IMR-90 (cell line): ENCODE measurements at regions not wholly inside any gene's neighbourhood (a gene's known extent, or its start where the extent isn't known, plus 50 kb on each side); places are given as distances from the start of the nearest gene placed in this dataset.

ENCODE experiments used
- ATAC-seq: fragments of 200-7000 bp; cut with Tn5 transposase; 2 replicates; pipeline ENCODE4 v1.9.1; 2020; ENCODE audit warnings: low read depth, mild to moderate bottlenecking, moderate library complexity
- BruUV-seq: library from RNA; stranded (reverse); fragments of 400-500 nt; replicated peaks from 2 replicates; lab custom pipeline; 2021; lab: Mats Ljungman, UMichigan
- CTCF ChIA-PET: fragments of 300-600 bp; formaldehyde crosslinking; extraction: SDS; loops from one replicate; lab custom pipeline; 2021; ENCODE audit warnings: antibody characterized with exemption; lab: Yijun Ruan, JAX
- POLR2A ChIA-PET: fragments of 300-600 bp; sonication (Branson Sonifier 250); formaldehyde crosslinking; loops from one replicate; lab custom pipeline; 2022; ENCODE audit warnings: antibody characterized with exemption; ENCODE audit not compliant: unreplicated experiment; lab: Charles Lee
- DNase-seq: peaks from one replicate; pipeline ENCODE4 v3.0.0; 2013
- H2AFZ ChIP-seq: replicated peaks from 2 replicates; pipeline ENCODE3; 2013; ENCODE audit warnings: low read length, mild to moderate bottlenecking; ENCODE audit not compliant: poor library complexity
- H2AK5ac ChIP-seq: 2 replicates; pipeline ENCODE4 v1.6.1; 2013; ENCODE audit warnings: low read depth, low read length, inconsistent platforms
- H2AK9ac ChIP-seq: replicated peaks from 2 replicates; pipeline ENCODE3; 2013; ENCODE audit warnings: mild to moderate bottlenecking, low read depth, low read length, moderate library complexity; ENCODE audit not compliant: poor library complexity
- H2BK120ac ChIP-seq: 2 replicates; pipeline ENCODE4 v1.6.1; 2013; ENCODE audit warnings: low read depth, low read length, inconsistent platforms
- H2BK15ac ChIP-seq: 3 replicates; pipeline ENCODE4 v1.6.1; 2013; ENCODE audit warnings: low read depth, low read length, inconsistent platforms
- H2BK20ac ChIP-seq: 2 replicates; pipeline ENCODE4 v1.6.1; 2013; ENCODE audit warnings: low read depth, mild to moderate bottlenecking, inconsistent platforms, low read length, moderate library complexity
- H2BK5ac ChIP-seq: 2 replicates; pipeline ENCODE4 v1.6.1; 2013; ENCODE audit warnings: mild to moderate bottlenecking, low read depth, low read length, inconsistent platforms; ENCODE audit not compliant: poor library complexity, severe bottlenecking
- H3K14ac ChIP-seq: replicated peaks from 2 replicates; pipeline ENCODE4 v1.6.1; 2013; ENCODE audit warnings: low read depth, low read length, inconsistent platforms
- H3K18ac ChIP-seq: 2 replicates; pipeline ENCODE4 v1.6.1; 2013; ENCODE audit warnings: low read depth, low read length, control low read depth
- H3K23ac ChIP-seq: 2 replicates; pipeline ENCODE4 v1.6.1; 2013; ENCODE audit warnings: low read depth, low read length, inconsistent platforms
- H3K27ac ChIP-seq: 2 replicates; pipeline ENCODE4 v1.5.1; 2013; ENCODE audit warnings: mild to moderate bottlenecking, control low read depth, low read length; ENCODE audit not compliant: insufficient read depth
- H3K27me3 ChIP-seq: 2 replicates; pipeline ENCODE4 v1.6.1; 2013; ENCODE audit warnings: low read length; ENCODE audit not compliant: control insufficient read depth, insufficient read depth
- H3K36me3 ChIP-seq: 2 replicates; pipeline ENCODE4 v1.6.1; 2013; ENCODE audit warnings: low read length, mixed read lengths; ENCODE audit not compliant: control insufficient read depth, insufficient read depth
- H3K4ac ChIP-seq: 2 replicates; pipeline ENCODE4 v1.6.1; 2013; ENCODE audit warnings: low read depth, low read length, inconsistent platforms
- H3K4me1 ChIP-seq: 2 replicates; pipeline ENCODE4 v1.6.1; 2013; ENCODE audit warnings: low read length, mixed read lengths; ENCODE audit not compliant: control insufficient read depth, insufficient read depth
- H3K4me2 ChIP-seq: 2 replicates; pipeline ENCODE4 v1.6.1; 2013; ENCODE audit warnings: low read depth, mild to moderate bottlenecking, control low read depth, low read length, moderate library complexity
- H3K4me3 ChIP-seq: 2 replicates; pipeline ENCODE4 v1.5.1; 2013; ENCODE audit warnings: low read depth, mild to moderate bottlenecking, control low read depth, low read length, moderate library complexity; ENCODE audit not compliant: insufficient read depth
- H3K56ac ChIP-seq: 2 replicates; pipeline ENCODE4 v1.6.1; 2013; ENCODE audit warnings: low read length, inconsistent platforms; ENCODE audit not compliant: insufficient read depth; ENCODE audit errors: extremely low read depth
- H3K79me1 ChIP-seq, 2 experiments: 2 replicates each; pipeline ENCODE4 v1.6.1; 2013; ENCODE audit warnings: low read length in 2 of 2, inconsistent platforms in 1 of 2, low read depth in 1 of 2
- H3K9ac ChIP-seq: 2 replicates; pipeline ENCODE4 v1.6.1; 2013; ENCODE audit warnings: low read depth, low read length, control low read depth
- H3K9me1 ChIP-seq: 2 replicates; pipeline ENCODE4 v1.6.1; 2013; ENCODE audit warnings: low read length, inconsistent platforms; ENCODE audit not compliant: insufficient read depth
- H3K9me3 ChIP-seq: 2 replicates; pipeline ENCODE4 v1.6.1; 2013; ENCODE audit warnings: low read length; ENCODE audit not compliant: control insufficient read depth, insufficient read depth
- H4K20me1 ChIP-seq: 2 replicates; pipeline ENCODE4 v1.6.1; 2013; ENCODE audit warnings: low read length, inconsistent platforms; ENCODE audit not compliant: insufficient read depth
- H4K5ac ChIP-seq: 2 replicates; pipeline ENCODE4 v1.6.1; 2013; ENCODE audit warnings: mild to moderate bottlenecking, low read depth, low read length, control low read depth
- H4K8ac ChIP-seq, 2 experiments: 2 replicates each; pipeline ENCODE4 v1.6.1; 2013; ENCODE audit warnings: low read depth in 2 of 2, low read length in 2 of 2, control low read depth in 1 of 2, inconsistent platforms in 1 of 2
- H4K91ac ChIP-seq: 2 replicates; pipeline ENCODE4 v1.6.1; 2013; ENCODE audit warnings: low read depth, low read length, inconsistent platforms; ENCODE audit not compliant: insufficient read depth
- BHLHE40 ChIP-seq: fragments of 150-350 bp; IDR thresholded peaks from 2 replicates; pipeline ENCODE4 v1.6.1; 2016; ENCODE audit warnings: mild to moderate bottlenecking, low read depth, low read length
- CEBPB ChIP-seq: IDR thresholded peaks from 2 replicates; pipeline ENCODE4 v1.6.1; 2012; ENCODE audit warnings: low read depth, low read length, improper control_type of control experiment
- CHD1 ChIP-seq: IDR thresholded peaks from 2 replicates; pipeline ENCODE4 v1.6.1; 2012; ENCODE audit warnings: low read depth, low read length, improper control_type of control experiment
- CTCF ChIP-seq: conservative IDR thresholded peaks from 2 replicates; pipeline ENCODE4 v1.5.1; 2012; ENCODE audit warnings: mild to moderate bottlenecking, low read depth, low read length, improper control_type of control experiment
- ELK1 ChIP-seq: fragments of 150-350 bp; IDR thresholded peaks from 2 replicates; pipeline ENCODE4 v1.6.1; 2016; ENCODE audit warnings: low read depth, mild to moderate bottlenecking, low read length, moderate library complexity, borderline replicate concordance
- FOS ChIP-seq: fragments of 150-350 bp; IDR thresholded peaks from 2 replicates; pipeline ENCODE4 v1.6.1; 2016; ENCODE audit warnings: low read depth, low read length
- MAFK ChIP-seq: IDR thresholded peaks from 2 replicates; pipeline ENCODE4 v1.6.1; 2012; ENCODE audit warnings: low read depth, low read length, improper control_type of control experiment
- MAZ ChIP-seq: IDR thresholded peaks from 2 replicates; pipeline ENCODE4 v1.6.1; 2012; ENCODE audit warnings: low read depth, mild to moderate bottlenecking, low read length, improper control_type of control experiment, moderate library complexity, borderline replicate concordance
- MXI1 ChIP-seq: IDR thresholded peaks from 2 replicates; pipeline ENCODE4 v1.6.1; 2012; ENCODE audit warnings: low read depth, mild to moderate bottlenecking, low read length, moderate library complexity, borderline replicate concordance
- NFE2L2 ChIP-seq: fragments of 150-350 bp; IDR thresholded peaks from 2 replicates; pipeline ENCODE4 v1.6.1; 2016; ENCODE audit warnings: low read depth, mild to moderate bottlenecking, low read length
- POLR2A ChIP-seq: IDR thresholded peaks from 2 replicates; pipeline ENCODE4 v1.6.1; 2012; ENCODE audit warnings: mild to moderate bottlenecking, low read depth, low read length
- RAD21 ChIP-seq: IDR thresholded peaks from 2 replicates; pipeline ENCODE4 v1.6.1; 2012; ENCODE audit warnings: low read length, improper control_type of control experiment
- RCOR1 ChIP-seq: IDR thresholded peaks from 2 replicates; pipeline ENCODE4 v1.6.1; 2012; ENCODE audit warnings: mild to moderate bottlenecking, low read length, improper control_type of control experiment; ENCODE audit not compliant: insufficient replicate concordance
- RFX5 ChIP-seq: IDR thresholded peaks from 2 replicates; pipeline ENCODE4 v1.8.0; 2012; ENCODE audit warnings: low read depth, mild to moderate bottlenecking, low read length, moderate library complexity
- SMC3 ChIP-seq: fragments of 150-350 bp; IDR thresholded peaks from 2 replicates; pipeline ENCODE4 v1.6.1; 2016; ENCODE audit warnings: low read depth, mild to moderate bottlenecking, antibody characterized with exemption, low read length, moderate library complexity
- USF2 ChIP-seq: fragments of 150-350 bp; IDR thresholded peaks from 2 replicates; pipeline ENCODE4 v1.6.1; 2017; ENCODE audit warnings: mild to moderate bottlenecking, antibody characterized with exemption, low read length, low read depth
- WGBS, 2 experiments: methylation state at CpG; one replicate each; pipeline versions ENCODE4 v1.1.5 to v1.1.7; 2013; ENCODE audit warnings: missing lambda C conversion rate in 2 of 2; ENCODE audit not compliant: insufficient read length in 1 of 2; ENCODE audit errors: extremely low coverage in 2 of 2; 5-methylcytosine and 5-hydroxymethylcytosine counted together
- dilution Hi-C: fragments of 300-500 bp; cut with HindIII; formaldehyde crosslinking; loops from one replicate; pipeline ENCODE4 v1.14.3; 2018; ENCODE audit warnings: low sequenced_read_pairs; ENCODE audit not compliant: unreplicated experiment
- in situ Hi-C: fragments of 300-500 bp; cut with MboI; formaldehyde crosslinking; loops from 3 replicates; pipeline ENCODE4 v1.14.3; 2019; ENCODE audit warnings: low sequenced_read_pairs, inconsistent platforms, mixed read lengths
- intact Hi-C: fragments of 100-400 bp; cut with micrococcal nuclease; formaldehyde crosslinking; loops from 2 replicates; pipeline ENCODE4 v1.10.0; 2022

GRCh38 chr12:61095111-61095510 is 1165.1 kb upstream of the USP15 start:
- intact Hi-C loops (no loop called here), in situ Hi-C loops (no loop called here), dilution Hi-C loops (no loop called here)
- no peak overlapping the region for H3K4me2 ChIP-seq
- H4K5ac ChIP-seq, result no peak overlapping the region
- no peak overlapping the region for H3K14ac ChIP-seq
- no peaks in the 10 kb centered on the region for H3K36me3 ChIP-seq
- H2BK120ac ChIP-seq, result no peak overlapping the region
- H2BK5ac ChIP-seq, result no peak overlapping the region
- H4K20me1 ChIP-seq, result no peaks in the 10 kb centered on the region
- no peak overlapping the region for H2AK9ac ChIP-seq
- H3K4me3 ChIP-seq, result no peak overlapping the region
- no peak overlapping the region for H2AK5ac ChIP-seq
- no peak overlapping the region for H3K56ac ChIP-seq
- no peaks in the 10 kb centered on the region for H3K79me1 ChIP-seq
- H4K8ac ChIP-seq, result no peak overlapping the region
- H4K91ac ChIP-seq, result no peak overlapping the region
- H2BK15ac ChIP-seq, result no peak overlapping the region
- ATAC-seq (peak; percentile 84), DNase-seq (peak; percentile 4)
- H2BK20ac ChIP-seq, result no peak overlapping the region
- peaks cover 13% of the 10 kb centered on the region for H3K9me3 ChIP-seq
- H3K23ac ChIP-seq, result no peak overlapping the region
- no peak overlapping the region for H3K9ac ChIP-seq
- ChIA-PET POLR2A (no interaction called here), CTCF (no interaction called here)
- H3K27me3 ChIP-seq, result no peaks in the 10 kb centered on the region
- no peaks in the 10 kb centered on the region for H3K9me1 ChIP-seq
- no peak overlapping the region for H3K18ac ChIP-seq
- H3K27ac ChIP-seq, result no peak overlapping the region
- no peak for TF ChIP-seq MXI1
- TF ChIP-seq RAD21, result no peak
- TF ChIP-seq MAZ, result no peak
- TF ChIP-seq FOS, result no peak
- no peak for TF ChIP-seq BHLHE40
- no peak for TF ChIP-seq MAFK
- TF ChIP-seq CEBPB, result no peak
- no peak for TF ChIP-seq ELK1
- no peak for TF ChIP-seq CHD1
- TF ChIP-seq SMC3, result no peak
- TF ChIP-seq POLR2A, result no peak
- no peak for TF ChIP-seq NFE2L2
- no peak for TF ChIP-seq RCOR1
- no peak for TF ChIP-seq USF2
- no peak for TF ChIP-seq RFX5
- TF ChIP-seq CTCF, result no peak
- no peak overlapping the region for H2AFZ ChIP-seq
- H3K4ac ChIP-seq, result no peak overlapping the region
- no peaks in the 10 kb centered on the region for H3K4me1 ChIP-seq
- no CpG with 5 or more reads among the region's 2 CpGs for WGBS, 2 experiments
- no TSS peak for BruUV-seq
